Body of pancreas (tissue), 4 donors: ENCODE measurements at regions not wholly inside any gene's neighbourhood (a gene's known extent, or its start where the extent isn't known, plus 50 kb on each side); places are given as distances from the start of the nearest gene placed in this dataset.
"Not testable (repeated sequence)": the region's sequence is repeated elsewhere in the genome, so short reads cannot be mapped to it uniquely, and the experiment has no call there.

Experiments used
- CTCF ChIP-seq, 7 experiments: fragments of 450-650 bp in 4 of 7; fragments of 200-600 bp in 3 of 7; sonication (generic) in 3 of 7; IDR thresholded peaks; one replicate each; pipeline ENCODE4 v1.5.1; 2016 to 2019; ENCODE audit warnings: antibody characterized with exemption in 7 of 7
- POLR2A ChIP-seq, 3 donors: fragments of 450-650 bp; IDR thresholded peaks; one replicate each; pipeline ENCODE4 v1.6.1; 2016; ENCODE audit warnings: antibody characterized with exemption in 3 of 3, mild to moderate bottlenecking in 2 of 3

GRCh38 chr5:1588071-1588694, 64.4 kb upstream of the LPCAT1 start:
- TF ChIP-seq CTCF, POLR2A (IDR thresholded peaks at IDR 0.05): not testable (repeated sequence)
